NCI-H524 treated with DMSO at 0.1 percent for 48 hours (cell line): ENCODE measurements at regions not wholly inside any gene's neighbourhood (a gene's known extent, or its start where the extent isn't known, plus 50 kb on each side); places are given as distances from the start of the nearest gene placed in this dataset.
"Not testable (repeated sequence)": the region's sequence is repeated elsewhere in the genome, so short reads cannot be mapped to it uniquely, and the experiment has no call there.

ENCODE experiments used
- DNase-seq: peaks from one replicate; lab custom pipeline; 2025; lab: John Stamatoyannopoulos, UW

DNA sequence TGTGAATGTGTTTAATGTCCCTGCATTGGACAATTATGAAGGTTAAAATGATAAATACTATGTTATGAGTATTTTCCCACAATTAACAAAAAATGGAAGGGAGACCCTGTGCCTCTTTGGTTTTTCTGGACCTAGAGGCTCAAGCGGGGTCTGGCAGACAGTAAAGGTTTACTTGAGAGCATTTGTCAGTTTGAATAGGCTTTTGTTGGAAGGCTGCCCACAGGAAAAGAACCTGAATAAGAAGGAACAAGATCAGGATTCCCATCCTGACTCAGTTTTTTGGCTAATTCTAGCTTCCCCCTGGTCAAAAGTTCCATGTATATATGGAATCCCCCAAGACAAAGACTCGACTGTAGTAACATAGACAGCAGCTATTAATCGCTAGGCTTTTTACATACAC is 150.9 kb upstream of the JUN start:
- no peak for DNase-seq

DNA sequence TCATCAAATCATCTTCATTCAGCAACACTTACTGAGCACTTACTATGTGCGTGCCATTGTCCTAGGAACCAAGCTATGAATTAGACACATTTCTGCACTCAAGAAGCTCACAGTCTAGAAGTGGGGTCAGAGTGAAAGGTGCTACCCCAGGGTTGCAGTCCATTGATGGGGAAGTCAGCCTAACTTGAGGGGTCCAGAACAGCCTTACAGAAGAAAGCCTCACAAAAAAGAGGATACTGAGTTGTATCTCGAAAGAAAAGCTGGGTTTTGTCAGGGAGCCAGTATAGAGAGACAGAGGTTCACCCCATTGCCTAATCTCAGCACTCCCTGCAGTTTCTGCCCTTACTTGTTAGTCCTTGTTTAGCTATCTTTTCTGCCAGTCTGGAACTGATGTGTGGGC is 153.1 kb upstream of the JUN start:
- no peak for DNase-seq

GRCh38 chr1:58939146-58939545 is 155.3 kb upstream of the JUN start:
- DNase-seq: no peak

DNA sequence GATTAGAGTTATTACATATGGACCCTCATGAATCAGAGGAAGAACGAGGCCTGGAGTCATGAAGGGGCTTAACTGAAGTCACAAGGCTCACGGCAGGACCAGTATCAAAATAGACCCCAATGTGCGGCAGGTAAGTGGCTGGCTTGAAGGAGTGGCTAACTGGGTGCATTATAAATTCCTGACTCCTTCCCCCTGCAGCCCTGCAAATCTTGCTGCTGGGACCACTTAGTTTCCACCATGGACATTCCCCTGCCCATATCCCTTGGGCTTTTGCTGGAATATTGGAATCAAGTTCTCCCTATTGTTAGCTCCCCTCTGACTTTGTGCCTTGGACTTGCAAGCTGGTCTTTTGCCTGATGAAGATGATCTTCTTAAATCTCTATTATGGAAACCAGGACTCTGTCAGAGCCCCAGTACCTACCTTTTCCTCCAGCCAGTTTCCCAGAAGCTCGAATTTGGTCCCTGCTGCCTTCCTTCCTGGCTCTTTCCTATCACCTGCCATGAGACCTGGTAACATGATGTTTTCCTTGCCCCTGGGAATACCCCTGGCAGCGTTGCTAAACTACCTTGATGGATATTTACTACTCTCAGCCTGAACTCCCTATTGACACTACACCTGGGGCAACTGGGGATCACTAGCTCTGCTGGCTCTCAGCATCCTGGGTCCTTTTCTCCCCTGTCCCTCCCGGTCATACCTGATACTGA is 156.0 kb upstream of the JUN start:
- DNase-seq: no peak

DNA sequence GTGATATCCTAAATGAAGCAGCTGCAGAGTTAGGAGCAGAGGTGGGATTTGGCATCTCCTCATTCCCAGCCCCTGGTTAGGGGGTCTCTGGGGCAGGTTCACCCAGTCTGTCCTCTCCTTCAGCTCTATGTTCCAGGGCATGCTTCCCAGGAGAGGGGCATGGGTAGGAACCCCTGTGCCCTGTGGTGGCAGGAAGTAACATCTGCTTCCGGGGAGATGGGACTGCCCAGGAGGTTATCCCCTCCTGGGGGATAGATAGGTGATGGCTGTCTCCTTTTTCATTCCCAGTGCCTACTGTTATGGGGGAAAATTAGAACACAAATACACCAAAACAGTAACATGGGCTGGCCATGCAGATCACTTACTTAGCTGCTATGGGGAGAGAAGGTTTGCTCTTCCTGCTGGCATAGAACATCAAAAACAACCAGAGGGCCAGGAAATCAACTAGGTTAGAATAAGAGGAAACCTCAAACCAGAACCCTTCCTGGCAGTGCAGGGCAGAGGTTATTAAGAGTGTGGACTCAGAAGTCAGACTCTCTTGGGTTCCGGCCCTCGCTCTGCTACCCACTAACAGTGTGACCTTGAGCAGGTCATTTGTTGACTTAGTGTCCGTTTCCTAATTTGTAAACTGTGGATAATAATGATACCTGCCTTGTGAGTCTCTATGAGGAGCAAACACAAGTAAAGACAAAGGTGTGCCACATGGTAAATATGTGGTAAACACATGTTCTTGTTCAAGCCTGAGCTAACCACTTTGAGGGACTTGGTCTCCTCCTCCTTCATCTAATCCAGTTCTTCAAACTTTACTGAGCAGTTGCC is 157.8 kb upstream of the JUN start:
- DNase-seq: no peak

- no peak for DNase-seq
Observed at GRCh38 chr1:58942759-58943191, 158.9 kb upstream of the JUN start.

- DNase-seq: no peak
Observed at GRCh38 chr1:58943776-58944175, 159.9 kb upstream of the JUN start.

- no peak for DNase-seq
Observed at GRCh38 chr1:58944439-58944838, 160.6 kb upstream of the JUN start.

GRCh38 chr1:58946390-58946789 is 162.5 kb upstream of the JUN start:
- no peak for DNase-seq

DNA sequence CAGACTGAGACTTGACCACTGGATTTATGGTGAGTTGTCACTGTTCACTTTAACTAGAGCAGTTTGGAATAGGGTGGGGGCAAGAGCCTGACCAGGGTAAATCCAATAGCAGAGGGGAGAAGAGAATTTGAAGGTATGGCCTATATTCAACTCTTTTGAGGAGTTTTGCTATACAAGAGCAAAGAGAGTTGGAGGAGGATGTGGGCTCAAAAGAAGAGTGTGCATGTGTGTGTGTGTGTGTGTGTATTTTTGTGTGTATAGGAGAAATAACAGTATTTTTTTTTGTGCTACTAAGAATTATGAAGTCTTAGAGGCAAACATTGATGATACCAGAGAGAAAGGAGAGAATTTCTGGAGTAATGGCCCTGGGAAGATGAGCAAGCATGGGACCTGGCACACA is 164.8 kb upstream of the JUN start:
- DNase-seq: no peak

GRCh38 chr1:58949551-58950220 is 165.8 kb upstream of the JUN start:
- DNase-seq: no peak

DNA sequence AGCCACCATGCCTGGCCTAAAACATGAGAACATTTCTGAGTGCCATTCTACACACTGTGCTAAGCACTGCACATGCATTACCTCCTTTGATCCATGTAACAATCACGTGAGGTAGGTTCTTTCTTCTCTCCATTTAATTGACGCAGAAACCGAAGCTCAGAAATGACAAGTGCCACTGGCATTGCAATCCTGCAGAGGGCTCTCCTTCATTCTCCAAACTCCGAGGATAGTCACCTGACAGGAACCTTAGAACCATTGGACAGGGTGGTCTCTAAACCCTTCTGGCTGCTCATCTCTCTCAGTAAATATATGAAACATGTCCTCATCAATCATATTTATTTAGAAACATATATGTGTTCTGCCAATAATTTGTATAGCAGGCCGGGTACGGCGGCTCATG is 167.1 kb upstream of the JUN start:
- no peak for DNase-seq

GRCh38 chr1:58953951-58954350 is 170.1 kb upstream of the JUN start:
- DNase-seq: not testable (repeated sequence)

GRCh38 chr1:58963287-58963686 is 179.4 kb upstream of the JUN start:
- DNase-seq: not testable (repeated sequence)

DNA sequence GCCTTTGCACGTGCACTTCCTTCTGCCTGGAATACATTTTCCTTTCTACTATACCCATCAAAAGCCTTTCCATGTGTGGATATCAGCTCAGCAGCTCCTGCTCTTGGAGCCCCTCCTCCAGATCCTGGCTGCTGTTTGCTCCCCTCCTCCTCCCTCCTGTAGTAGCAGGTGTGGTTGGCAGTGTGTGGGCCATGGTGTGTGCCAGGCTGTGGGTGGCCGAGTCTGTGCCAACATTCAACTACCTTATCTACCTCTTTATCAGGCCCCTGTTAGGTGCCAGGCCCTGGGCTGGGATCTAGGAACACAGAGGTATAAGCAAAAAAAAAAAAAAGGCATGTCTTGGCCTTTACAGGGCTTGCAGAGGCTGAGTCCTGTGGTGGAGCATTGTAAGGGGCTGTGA is 180.6 kb upstream of the JUN start:
- no peak for DNase-seq

DNA sequence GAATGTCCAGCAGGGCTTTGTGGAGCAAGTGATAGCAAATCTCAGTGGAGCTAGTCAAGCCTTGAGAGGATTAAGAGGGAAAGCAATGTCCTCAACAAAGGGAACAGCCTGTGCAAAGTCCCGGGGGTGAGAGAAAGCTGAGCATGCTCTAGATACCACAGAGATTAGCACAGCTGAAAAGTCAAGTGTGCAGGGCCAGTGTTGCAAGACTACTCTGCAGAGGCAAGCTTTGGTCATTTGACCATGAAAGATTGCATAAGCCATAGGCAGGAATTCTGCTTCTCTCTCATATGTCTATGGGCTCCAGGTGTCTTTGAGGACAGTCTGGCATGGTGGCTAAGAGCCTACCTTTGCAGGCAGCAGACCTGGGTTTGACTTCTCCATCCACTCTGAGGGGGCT is 181.0 kb upstream of the JUN start:
- DNase-seq: no peak

DNA sequence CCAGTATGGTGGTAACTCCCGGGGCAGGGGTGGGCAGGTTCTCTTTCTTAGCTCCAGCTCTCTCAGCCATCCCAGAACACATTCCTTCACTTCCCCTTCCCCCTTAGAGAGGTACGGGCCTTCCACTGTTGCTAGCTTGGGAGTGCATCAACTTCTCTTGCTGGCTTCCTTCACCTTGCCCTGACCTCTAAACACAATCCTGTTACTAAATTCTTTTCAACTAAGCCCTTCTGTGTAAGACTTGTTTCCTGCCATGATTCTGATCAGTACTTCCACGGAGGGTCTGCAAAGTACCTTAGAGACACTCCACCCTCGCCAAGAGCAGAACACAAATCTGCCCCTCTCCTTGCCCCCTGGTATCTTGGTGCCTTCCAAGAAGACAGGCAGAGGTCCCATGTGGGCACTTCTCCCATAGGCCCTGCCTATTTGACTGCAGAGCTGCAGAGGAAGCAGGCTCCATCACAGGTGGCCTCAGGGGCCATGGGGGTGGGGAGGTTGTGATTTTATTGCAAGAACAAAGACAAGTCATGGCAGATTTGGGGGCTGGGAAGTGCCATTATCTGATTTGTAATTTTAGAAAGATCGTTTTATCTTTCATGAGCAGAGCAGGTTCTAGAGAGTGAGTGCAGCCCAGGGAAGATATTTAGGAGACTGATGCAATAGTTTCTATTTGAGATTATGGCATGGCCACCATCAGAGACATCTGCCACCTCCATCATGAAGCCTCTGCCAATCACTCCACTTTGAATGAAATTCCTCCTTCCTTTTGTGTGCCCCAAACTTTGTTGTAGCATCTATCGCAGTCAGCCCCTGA is 182.5 kb upstream of the JUN start:
- no peak for DNase-seq

DNA sequence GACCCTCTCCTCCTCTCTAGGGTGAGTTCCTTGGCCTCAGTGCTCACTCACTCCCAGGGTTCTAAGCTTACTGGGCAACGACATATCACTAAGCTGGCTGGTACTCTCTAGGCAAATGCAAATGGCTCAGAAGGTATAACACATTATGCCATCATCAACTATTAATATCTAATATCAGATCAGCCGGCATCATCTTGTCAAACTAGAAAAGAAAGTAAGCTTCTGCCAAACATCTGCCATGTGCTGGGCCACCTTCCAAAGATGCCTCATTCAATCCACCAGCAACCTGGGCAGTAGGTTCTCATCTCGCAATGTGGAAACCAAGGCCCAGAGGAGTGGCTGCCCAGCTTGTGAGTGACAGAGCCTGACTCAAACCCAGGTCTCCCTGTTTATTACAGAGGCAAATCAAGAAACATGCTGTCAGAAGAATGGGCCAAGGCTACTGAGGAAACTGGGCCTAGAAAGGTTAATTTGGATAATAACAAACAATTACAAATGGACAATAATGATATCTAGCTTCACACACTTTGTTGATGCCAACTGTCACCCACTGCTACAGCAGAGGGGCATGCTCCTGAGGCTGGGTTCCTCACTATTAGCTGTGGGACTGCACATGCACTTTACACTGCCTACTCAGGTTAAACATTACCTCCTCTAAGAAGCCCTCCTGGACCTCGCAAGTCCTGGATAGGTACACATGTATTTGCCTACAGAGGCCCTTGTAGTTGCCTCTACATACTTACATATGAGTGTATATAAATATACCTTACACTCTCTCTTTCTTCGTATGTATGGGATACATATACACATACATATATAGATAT is 183.3 kb upstream of the JUN start:
- DNase-seq: no peak

GRCh38 chr1:58968360-58968952 is 184.6 kb upstream of the JUN start:
- no peak for DNase-seq

- not testable (repeated sequence) for DNase-seq
Observed at GRCh38 chr1:58969176-58969575, 185.3 kb upstream of the JUN start.

GRCh38 chr1:58971629-58972140 is 187.8 kb upstream of the JUN start:
- DNase-seq: no peak
